Jurkat, Clone E6-1 (cell line): ENCODE measurements at regions not wholly inside any gene's neighbourhood (a gene's known extent, or its start where the extent isn't known, plus 50 kb on each side); places are given as distances from the start of the nearest gene placed in this dataset.

Experiments used
- DNase-seq: peaks from one replicate; pipeline ENCODE4 v3.0.0-alpha.2; 2011; ENCODE audit warnings: low read depth, low spot score
- H3K4me3 ChIP-seq: 2 replicates; pipeline ENCODE4 v1.5.1; 2011; ENCODE audit warnings: mild to moderate bottlenecking, low read length, control low read depth, moderate library complexity

DNA sequence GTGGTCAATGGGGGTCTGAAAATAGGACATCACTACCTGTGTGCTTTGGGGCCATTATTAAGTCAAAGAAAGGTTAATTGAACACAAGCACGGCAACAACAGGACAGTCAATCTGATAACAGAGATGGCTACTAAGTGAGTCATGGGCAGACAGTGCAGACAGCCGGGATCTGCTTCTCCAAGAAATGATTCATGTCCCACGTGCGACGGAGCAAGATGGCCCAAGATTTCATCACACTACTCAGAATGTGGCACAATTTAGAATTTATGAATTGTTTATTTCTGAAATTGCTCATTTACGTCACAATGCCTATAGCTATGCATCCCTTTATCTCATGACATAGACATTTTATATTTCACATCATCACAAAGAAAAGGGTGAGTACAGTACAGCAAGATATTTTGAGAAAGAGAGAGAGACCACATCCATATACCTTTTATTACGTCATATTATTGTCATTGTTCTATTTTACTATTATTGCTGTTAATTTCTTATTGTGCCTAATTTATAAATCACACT, 770.6 kb upstream of the NR2F2 start:
- H3K4me3 ChIP-seq = no peak overlapping the region
- DNase-seq = no peak

GRCh38 chr15:95561463-95561862, 769.0 kb upstream of the NR2F2 start:
- H3K4me3 ChIP-seq = no peak overlapping the region
- no peak for DNase-seq

GRCh38 chr15:95563634-95564033, 766.9 kb upstream of the NR2F2 start:
- no peak overlapping the region for H3K4me3 ChIP-seq
- no peak for DNase-seq

- DNase-seq = no peak
- H3K4me3 ChIP-seq = no peak overlapping the region
These were observed 765.4 kb upstream of the NR2F2 start for GRCh38 chr15:95565016-95565600.

- DNase-seq = no peak
These were observed 764.8 kb upstream of the NR2F2 start for GRCh38 chr15:95565690-95566089.

DNA sequence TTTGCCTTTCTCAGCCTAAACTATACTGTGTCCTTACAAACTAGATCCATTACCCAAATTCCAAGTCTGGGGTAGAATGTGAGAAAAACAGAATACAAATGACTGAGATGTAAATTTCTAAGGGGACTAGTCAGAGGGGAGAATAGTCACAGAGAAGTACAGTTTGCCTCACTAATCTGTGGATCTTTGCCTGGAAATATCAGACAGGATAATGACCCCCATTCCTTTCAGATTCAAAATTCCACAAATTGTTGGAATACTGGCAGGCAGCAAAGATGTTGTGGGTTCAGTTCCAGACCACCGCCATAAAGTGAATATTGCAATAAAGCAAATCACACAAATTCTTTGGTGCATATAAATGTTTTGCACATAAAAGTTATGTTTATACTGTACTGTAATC, 762.8 kb upstream of the NR2F2 start:
- no peak overlapping the region for H3K4me3 ChIP-seq
- no peak for DNase-seq

More at GRCh38 chr15:95565690-95566089, 764.8 kb upstream of the NR2F2 start:
- no peak overlapping the region for H3K4me3 ChIP-seq

DNA sequence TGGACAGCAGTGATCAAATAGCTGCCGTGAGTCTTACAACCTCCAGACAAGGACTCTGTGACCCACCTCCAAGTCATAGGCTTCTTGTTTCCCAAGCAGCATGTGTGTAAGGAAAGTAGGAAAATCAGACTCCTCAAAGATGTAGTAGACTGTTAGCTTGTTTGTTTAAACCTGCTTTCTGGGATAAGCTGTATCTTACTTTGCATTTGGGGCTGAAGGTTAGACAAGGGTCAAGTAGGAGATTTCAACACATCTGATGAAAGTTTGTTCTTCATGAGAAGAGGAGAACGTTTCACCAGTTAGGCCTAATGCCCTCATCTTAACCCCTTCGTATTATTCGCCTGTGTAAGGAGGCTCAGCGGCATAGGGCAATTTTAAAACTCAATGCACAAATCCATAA, 756.4 kb upstream of the NR2F2 start:
- H3K4me3 ChIP-seq = no peak overlapping the region
- DNase-seq = no peak

DNA sequence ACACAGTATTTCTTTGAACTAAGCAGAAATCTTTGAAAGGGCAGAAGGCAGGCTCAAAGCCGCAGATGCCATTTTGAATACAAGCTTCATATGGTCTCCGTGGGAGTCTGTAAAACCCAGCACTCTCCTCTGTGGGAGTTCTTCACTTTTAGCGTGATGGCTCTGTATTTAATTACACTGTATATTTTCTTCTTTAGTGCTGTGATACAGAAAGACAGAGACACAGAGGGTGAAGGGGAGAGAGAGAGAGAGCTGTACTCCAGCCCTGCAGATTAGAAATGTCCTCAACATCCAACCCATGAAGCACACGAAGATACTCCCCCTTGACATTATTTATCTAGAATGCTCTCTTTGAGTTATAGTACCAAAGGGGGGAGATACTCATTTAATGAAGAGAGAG, 752.6 kb upstream of the NR2F2 start:
- H3K4me3 ChIP-seq = no peak overlapping the region
- no peak for DNase-seq

DNA sequence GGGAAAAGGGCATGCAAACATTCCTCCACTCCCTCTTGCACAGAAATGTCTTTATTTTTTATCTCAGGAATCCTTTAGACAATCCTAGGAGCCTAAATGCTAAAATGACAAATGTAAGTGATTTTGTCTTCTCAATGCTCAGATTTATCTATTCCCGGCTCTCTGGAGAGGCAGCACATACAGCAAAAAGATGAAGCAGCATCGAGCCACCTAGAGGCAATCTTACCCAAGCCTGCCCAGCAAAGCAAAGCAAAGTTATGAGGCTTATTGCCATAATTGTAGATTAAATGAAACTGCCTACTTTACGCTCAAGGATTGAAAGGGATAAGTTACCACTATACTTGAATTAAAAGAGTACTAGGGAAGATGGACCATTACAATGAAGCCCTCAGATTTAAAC, 750.4 kb upstream of the NR2F2 start:
- H3K4me3 ChIP-seq = no peak overlapping the region

DNA sequence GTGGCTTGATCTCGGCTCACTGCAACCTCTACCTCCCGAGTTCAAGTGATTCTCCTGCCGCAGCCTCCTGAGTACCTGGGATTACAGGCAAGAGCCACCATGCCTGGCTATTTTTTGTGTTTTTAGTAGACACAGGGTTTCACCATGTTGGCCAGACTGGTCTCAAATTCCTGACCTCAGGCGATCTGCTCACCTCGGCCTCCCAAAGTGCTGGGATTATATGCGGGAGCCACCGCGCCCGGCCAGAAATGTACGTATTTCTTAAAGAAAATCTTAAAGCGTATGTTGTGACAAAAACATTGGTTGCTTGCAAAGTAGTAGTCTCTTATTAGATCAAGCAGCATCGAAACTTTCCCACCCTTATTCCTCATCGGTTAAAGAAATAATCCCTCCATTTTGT, 748.9 kb upstream of the NR2F2 start:
- no peak overlapping the region for H3K4me3 ChIP-seq
- DNase-seq = no peak

More for the DNA sequence above, 750.4 kb upstream of the NR2F2 start:
- DNase-seq = no peak

DNA sequence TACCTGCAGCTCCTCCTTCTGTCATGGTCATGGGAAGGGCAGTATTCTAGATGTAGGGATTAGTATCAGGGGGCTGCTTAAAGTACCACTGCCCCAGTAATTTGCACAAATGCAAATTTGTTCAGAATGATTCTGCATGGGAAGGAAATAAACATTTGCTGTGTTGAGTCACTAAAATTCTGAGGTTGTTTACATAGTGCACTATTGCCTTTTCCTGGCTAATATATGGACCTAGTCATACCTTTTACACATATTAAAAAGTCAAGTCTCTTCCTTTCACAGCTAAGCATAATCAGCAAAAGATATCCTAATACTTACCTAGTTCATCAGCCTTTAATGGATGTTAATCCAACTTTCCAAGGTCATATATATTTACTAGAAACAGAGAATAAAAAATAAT, 746.4 kb upstream of the NR2F2 start:
- no peak overlapping the region for H3K4me3 ChIP-seq
- no peak for DNase-seq

- no peak for DNase-seq
- H3K4me3 ChIP-seq = no peak overlapping the region
These were observed 742.4 kb upstream of the NR2F2 start for GRCh38 chr15:95588056-95588455.

GRCh38 chr15:95590533-95591044, 739.9 kb upstream of the NR2F2 start:
- H3K4me3 ChIP-seq = no peak overlapping the region
- no peak for DNase-seq

DNA sequence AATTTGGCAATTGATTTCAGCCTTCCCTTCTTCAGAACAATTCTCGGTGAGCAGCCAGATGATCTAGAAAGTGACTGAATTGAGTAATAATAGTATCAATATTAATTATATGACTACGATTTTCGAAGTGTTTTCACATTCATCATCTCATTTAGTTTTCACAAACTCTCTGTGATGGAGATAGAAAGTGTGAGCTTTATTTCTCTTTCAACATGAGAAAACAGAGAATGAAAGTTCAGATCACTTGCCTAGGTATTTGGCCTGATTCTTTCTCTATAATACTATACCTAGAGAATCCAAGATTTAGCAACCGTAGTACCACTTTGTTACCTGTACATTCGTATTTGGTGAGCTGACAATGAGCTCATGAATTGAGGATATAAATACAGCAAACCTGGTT, 739.2 kb upstream of the NR2F2 start:
- no peak overlapping the region for H3K4me3 ChIP-seq
- DNase-seq = no peak

DNA sequence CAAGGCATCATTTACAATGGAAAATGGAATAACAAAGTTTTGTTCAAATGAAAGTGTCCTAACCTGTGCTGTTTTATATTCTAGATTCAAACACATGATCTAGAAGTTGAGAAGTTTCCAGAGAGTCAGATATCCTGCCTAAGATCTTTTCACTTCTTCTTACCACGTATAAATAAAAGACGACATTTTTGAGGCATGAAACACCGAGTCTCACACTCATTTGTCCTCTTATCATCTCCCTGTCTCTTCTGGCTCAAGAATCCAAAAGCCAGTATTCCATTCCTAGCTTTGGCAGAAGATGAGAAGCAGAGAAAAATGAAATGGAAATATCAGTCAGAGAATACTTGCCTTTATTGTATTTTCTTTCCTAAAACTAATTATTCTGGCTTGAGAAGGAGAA, 738.6 kb upstream of the NR2F2 start:
- DNase-seq = no peak
- H3K4me3 ChIP-seq = no peak overlapping the region

DNA sequence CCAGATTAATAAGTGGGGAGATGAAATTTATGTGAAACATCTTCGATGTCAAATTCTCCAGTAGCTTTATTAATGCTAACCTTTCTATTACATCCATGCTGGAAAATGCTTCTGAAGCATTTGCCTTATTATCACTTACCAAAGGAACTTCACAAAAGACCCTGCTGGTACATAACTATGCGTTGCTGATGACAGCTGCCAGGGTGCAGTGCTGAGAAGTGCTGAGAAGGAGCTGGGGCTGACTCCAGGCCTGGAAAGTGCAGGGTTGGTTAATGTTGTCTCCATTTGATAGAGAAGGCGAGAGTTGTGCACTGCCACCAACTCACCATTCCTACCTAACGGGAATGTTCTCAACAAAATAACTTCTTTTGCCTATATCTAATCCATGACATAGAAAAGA, 736.0 kb upstream of the NR2F2 start:
- H3K4me3 ChIP-seq = no peak overlapping the region
- DNase-seq = no peak

GRCh38 chr15:95595759-95596158, 734.7 kb upstream of the NR2F2 start:
- DNase-seq = no peak
- H3K4me3 ChIP-seq = no peak overlapping the region

DNA sequence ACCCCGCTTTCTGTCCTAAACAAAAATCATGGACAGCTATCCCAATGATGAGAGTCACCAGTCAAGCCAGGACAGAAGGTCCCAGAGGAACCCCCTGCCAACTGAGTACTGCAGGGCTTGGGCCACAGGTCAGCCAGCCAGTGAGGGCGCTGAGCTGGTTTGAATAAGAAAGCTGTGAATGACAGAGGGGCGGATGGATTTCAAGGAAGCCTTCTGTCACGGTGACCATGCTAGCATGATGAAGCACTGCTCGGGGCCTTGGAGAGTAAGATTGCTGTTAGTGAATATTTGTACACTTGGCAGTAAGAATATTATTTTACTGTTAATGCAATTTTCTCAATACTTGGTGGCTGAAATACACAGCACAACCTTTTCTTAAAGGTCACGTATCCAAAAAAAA, 734.0 kb upstream of the NR2F2 start:
- no peak overlapping the region for H3K4me3 ChIP-seq
- DNase-seq = no peak

DNA sequence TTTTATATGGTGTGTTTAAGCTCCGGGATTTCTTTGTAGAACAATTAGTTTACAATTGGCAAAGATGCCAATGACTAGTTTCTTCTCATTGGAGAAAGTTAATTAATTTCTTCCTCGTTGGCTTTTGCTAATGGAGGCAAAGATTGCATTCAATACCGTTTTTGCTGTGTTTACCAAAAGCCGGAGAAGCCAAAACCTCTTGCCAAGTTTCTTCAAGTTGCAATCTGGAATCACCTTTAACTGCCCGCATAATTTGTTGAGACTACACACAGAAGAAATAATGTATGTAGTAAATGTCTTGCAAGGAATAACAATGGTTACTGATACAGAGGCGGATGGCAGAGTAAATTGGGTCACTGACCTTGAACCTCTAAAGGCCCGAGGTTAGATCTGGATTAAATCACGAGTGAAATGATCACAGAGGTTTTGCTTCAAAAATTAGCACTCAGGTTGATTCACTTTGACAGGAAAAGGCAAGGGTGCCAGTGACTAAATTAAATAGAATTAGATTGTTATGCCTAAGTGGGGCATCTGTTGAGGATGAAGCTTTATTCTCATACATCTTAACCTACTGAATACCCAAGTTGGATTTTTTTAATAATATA, 732.1 kb upstream of the NR2F2 start:
- no peak overlapping the region for H3K4me3 ChIP-seq
- DNase-seq = no peak

- DNase-seq = no peak
- H3K4me3 ChIP-seq = no peak overlapping the region
These were observed 730.1 kb upstream of the NR2F2 start for GRCh38 chr15:95600367-95600766.

- no peak for DNase-seq
- H3K4me3 ChIP-seq = no peak overlapping the region
These were observed 729.6 kb upstream of the NR2F2 start for GRCh38 chr15:95600884-95601283.
